Stimulated activated CD8-positive, alpha-beta memory T cell treated with anti-CD3 and anti-CD28 coated beads, Interleukin-12 subunit alpha, Interleukin-12 subunit beta, amount 100 ng/mL, for 24 hours (primary cell): ENCODE measurements at regions not wholly inside any gene's neighbourhood (a gene's known extent, or its start where the extent isn't known, plus 50 kb on each side); places are given as distances from the start of the nearest gene placed in this dataset.

ENCODE experiments used
- DNase-seq: peaks from one replicate; pipeline ENCODE4 v3.0.0-alpha.2; 2020; ENCODE audit errors: extremely low read depth

- no peak for DNase-seq
Observed at GRCh38 chr2:5479265-5479928, 212.8 kb upstream of the SOX11 start.

DNA sequence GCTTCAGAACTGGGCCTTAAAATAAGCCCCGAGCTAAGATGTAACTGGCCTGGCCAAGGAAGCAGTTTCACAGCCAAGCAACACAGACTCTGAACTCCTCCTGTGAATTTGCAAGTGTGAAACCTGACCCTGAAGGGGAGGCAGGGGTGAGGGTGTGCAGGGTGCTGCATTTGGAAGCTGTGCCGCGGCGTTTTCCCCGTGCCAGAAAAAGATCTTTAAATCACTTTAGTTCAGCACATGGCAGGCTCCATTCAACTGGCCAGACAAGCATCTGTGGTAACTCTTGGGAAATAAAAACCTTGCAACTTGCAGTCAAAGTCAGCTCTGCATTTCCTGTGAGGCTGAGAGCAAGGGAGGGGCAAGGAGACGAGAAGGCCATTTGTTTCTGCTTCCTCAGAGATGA is 209.3 kb upstream of the SOX11 start:
- no peak for DNase-seq

GRCh38 chr2:5484868-5485267 is 207.3 kb upstream of the SOX11 start:
- no peak for DNase-seq

GRCh38 chr2:5491523-5491922 is 200.7 kb upstream of the SOX11 start:
- DNase-seq = no peak

GRCh38 chr2:5493256-5493655 is 198.9 kb upstream of the SOX11 start:
- DNase-seq = no peak

DNA sequence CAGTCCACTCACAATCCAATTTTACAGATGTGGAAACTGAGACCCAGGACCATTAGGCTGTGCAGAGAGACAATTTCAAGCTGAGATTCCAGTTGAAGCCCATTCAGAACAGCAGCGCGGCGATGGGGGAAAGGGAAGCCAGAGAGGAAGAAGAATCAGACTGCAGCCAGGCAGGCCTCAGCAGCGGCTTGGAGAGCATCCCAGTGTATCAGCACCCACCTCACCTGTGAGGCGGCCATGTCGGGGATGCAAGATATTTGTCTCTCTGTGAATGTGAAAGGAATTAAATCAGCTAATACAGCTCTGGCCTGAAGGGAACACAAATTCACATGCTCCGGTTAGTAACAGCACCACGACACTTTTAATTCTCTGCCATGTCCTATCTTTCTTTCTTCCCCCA is 198.0 kb upstream of the SOX11 start:
- DNase-seq = no peak

- no peak for DNase-seq
Observed at GRCh38 chr2:5495586-5495985, 196.6 kb upstream of the SOX11 start.

DNA sequence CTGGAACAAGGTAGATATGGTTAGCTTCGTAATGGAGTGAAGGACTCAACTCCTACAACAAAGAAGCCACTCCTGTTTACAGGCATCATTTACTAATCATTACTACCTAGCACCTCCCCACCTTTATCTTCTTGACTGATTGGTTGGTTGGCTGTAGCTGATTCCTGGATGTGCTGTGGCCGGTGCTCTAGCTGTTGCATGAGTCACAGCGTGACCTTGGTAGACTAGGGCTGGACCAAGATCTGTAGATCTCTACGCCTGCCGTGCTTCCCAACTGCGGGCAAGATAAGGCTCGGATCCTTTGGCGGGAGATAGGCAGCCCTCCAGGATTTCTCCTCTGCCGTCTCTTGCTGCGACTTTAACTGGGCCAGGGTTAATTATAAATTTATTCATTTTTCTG is 194.3 kb upstream of the SOX11 start:
- DNase-seq = no peak

DNA sequence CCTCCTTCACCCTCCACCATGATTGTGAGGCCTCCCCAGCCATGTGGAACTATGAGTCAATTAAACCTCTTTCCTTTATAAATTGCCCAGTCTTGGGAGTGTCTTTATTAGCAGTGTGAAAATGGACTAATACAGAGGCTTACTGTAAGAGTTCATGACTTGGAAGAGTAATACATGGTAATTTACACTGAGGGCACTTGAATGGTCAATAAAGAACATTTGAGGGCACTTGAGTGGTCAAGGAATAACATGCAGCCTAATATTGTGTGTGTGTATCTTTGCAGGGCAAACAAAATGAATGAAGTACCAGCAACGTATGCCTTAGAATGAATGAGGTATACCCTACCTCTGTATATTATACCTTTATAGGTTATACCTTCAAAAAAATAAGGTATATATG is 190.4 kb upstream of the SOX11 start:
- DNase-seq = no peak

GRCh38 chr2:5502385-5502784 is 189.8 kb upstream of the SOX11 start:
- no peak for DNase-seq

GRCh38 chr2:5504756-5505155 is 187.4 kb upstream of the SOX11 start:
- DNase-seq = no peak

GRCh38 chr2:5507367-5507766 is 184.8 kb upstream of the SOX11 start:
- DNase-seq = no peak

GRCh38 chr2:5509362-5509761 is 182.8 kb upstream of the SOX11 start:
- no peak for DNase-seq

GRCh38 chr2:5510082-5510481 is 182.1 kb upstream of the SOX11 start:
- no peak for DNase-seq

DNA sequence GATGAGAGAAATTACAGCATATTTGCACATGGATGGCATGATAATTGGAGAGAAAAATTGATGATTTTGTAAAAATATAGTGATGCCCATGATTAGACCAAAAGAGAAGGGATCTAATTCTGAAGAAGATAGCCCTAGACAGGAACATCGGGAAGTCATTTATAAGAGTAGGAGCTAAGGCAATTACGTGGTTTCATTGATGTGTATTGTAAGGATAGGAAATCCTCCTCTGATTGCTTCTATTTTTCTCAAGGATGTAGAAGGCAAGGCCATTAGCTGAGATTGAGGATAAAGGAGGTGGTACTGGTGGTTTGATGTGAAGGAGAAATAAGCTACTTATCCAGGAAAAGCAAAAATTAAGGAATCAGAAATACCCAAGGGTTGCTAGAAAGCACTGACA is 176.5 kb upstream of the SOX11 start:
- no peak for DNase-seq

DNA sequence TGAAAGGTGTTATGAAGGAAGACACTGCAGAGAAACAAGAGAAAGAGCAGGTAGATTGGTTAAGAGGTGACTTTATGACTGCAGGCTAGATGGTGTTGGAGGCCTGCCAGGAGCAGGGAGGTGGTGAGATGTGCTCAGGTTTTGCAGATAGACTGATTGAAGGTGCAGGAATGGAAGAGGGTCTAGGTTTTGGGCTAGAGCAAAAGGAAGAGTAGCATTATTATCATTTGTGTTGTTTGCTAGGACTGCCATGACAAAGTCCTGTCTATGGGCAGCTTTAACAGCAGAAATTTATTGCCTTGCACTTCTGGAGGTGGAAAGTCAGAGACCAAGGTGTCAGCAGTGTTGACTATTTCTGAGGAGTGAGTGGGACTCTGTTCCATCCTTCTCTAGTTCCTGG is 172.9 kb upstream of the SOX11 start:
- DNase-seq = no peak

DNA sequence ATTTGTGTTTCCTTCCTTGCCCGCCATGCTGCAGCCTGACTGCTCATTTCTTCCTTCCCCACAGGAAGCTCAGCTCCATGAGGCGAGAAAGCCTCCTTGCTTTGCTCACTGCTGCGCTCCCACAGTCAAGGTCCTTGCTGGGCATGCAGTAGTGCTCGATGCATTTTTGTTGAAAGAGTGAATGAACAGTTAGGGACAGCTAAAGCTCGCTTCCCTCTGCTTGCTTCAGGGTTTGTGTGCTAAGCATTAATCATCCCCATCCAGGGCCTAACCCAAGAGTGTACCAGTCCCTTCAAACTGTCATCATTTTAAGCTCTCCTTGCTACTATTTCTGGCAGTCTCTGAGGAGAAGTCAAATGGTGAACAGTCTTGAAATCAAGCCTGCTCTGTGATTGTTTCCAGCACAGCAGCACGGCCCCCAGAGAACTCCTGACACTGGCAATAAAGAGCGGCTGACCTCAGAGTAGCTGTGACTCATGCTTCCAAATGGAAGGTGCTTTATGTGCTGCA is 171.7 kb upstream of the SOX11 start:
- no peak for DNase-seq

- no peak for DNase-seq
Observed at GRCh38 chr2:5521461-5521860, 170.7 kb upstream of the SOX11 start.

- no peak for DNase-seq
Observed at GRCh38 chr2:5524551-5524950, 167.6 kb upstream of the SOX11 start.

GRCh38 chr2:5528706-5529105 is 163.5 kb upstream of the SOX11 start:
- no peak for DNase-seq

- no peak for DNase-seq
Observed at GRCh38 chr2:5530011-5530696, 162.0 kb upstream of the SOX11 start.

DNA sequence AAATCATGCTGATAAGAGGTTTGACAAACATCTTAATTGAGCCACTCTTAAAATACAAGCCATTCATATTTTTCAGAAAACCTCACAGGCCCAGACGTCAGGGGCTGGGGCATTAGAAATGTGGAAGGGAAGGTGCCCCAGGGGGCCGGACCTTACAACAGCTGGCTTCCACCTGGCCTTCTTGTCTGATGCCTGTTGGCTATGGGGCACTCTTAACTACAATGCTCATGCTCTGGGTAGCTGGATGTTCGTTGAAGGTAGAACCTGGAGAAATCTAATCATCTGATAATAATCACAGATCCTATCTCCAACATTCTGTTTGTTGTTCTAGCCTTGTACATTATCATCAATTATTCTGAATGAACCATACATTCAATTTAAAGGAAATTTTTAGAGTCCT is 156.9 kb upstream of the SOX11 start:
- DNase-seq = no peak

- DNase-seq = no peak
Observed at GRCh38 chr2:5537180-5537688, 154.9 kb upstream of the SOX11 start.
